HG03469 (cell line): ENCODE measurements at regions not wholly inside any gene's neighbourhood (a gene's known extent, or its start where the extent isn't known, plus 50 kb on each side); places are given as distances from the start of the nearest gene placed in this dataset.
A peak's percentile ranks its signal among the peaks of the same experiment; 100 is the strongest.

Experiments used
- ATAC-seq: cut with Tn5 transposase; IDR thresholded peaks from one replicate; pipeline ENCODE4 v1.9.1; 2021; ENCODE audit warnings: mild to moderate bottlenecking, moderate library complexity, moderate number of reproducible peaks; ENCODE audit not compliant: unreplicated experiment

- no peak for ATAC-seq
These were observed 461.0 kb upstream of the HNRNPA3 start for GRCh38 chr2:176751314-176752227.

GRCh38 chr2:176752295-176752694, 460.3 kb upstream of the HNRNPA3 start:
- ATAC-seq = no peak

GRCh38 chr2:176753205-176753604, 459.4 kb upstream of the HNRNPA3 start:
- no peak for ATAC-seq

- ATAC-seq = no peak
These were observed 458.7 kb upstream of the HNRNPA3 start for GRCh38 chr2:176753752-176754474.

GRCh38 chr2:176755537-176756135, 457.0 kb upstream of the HNRNPA3 start:
- no peak for ATAC-seq

GRCh38 chr2:176758426-176758825, 454.2 kb upstream of the HNRNPA3 start:
- ATAC-seq = no peak

- no peak for ATAC-seq
These were observed 452.2 kb upstream of the HNRNPA3 start for GRCh38 chr2:176760439-176760838.

- no peak for ATAC-seq
These were observed 449.5 kb upstream of the HNRNPA3 start for GRCh38 chr2:176763130-176763529.

GRCh38 chr2:176763851-176764404, 448.7 kb upstream of the HNRNPA3 start:
- ATAC-seq = peak; percentile 62

- no peak for ATAC-seq
These were observed 447.7 kb upstream of the HNRNPA3 start for GRCh38 chr2:176764921-176765320.

- no peak for ATAC-seq
These were observed 446.6 kb upstream of the HNRNPA3 start for GRCh38 chr2:176766005-176766404.

- ATAC-seq = no peak
These were observed 444.4 kb upstream of the HNRNPA3 start for GRCh38 chr2:176768185-176768584.

GRCh38 chr2:176769021-176769420, 443.6 kb upstream of the HNRNPA3 start:
- no peak for ATAC-seq

GRCh38 chr2:176769499-176770370, 442.9 kb upstream of the HNRNPA3 start:
- ATAC-seq = no peak

- no peak for ATAC-seq
These were observed 439.8 kb upstream of the HNRNPA3 start for GRCh38 chr2:176772816-176773215.

GRCh38 chr2:176774766-176775451, 437.7 kb upstream of the HNRNPA3 start:
- no peak for ATAC-seq

GRCh38 chr2:176777262-176777661, 435.3 kb upstream of the HNRNPA3 start:
- ATAC-seq = no peak

- ATAC-seq = no peak
These were observed 432.7 kb upstream of the HNRNPA3 start for GRCh38 chr2:176779917-176780316.

GRCh38 chr2:176780348-176780747, 432.2 kb upstream of the HNRNPA3 start:
- no peak for ATAC-seq
